Right lobe of liver (tissue), 6 donors: ENCODE measurements at regions not wholly inside any gene's neighbourhood (a gene's known extent, or its start where the extent isn't known, plus 50 kb on each side); places are given as distances from the start of the nearest gene placed in this dataset.

Source experiments
- ATAC-seq, 4 donors: fragments of 200-7000 bp; cut with Tn5 transposase; one replicate each; pipeline ENCODE4 v1.9.1; 2020; ENCODE audit warnings: mild to moderate bottlenecking in 4 of 4, moderate library complexity in 4 of 4
- DNase-seq, 3 donors: peaks; one replicate each; pipeline ENCODE4 v3.0.0-alpha.2; 2020
- H3K27ac ChIP-seq, 3 donors: fragments of 200-600 bp; one replicate each; pipeline ENCODE4 v1.8.0; 2022
- H3K27me3 ChIP-seq, 2 donors: fragments of 200-600 bp; one replicate each; pipeline ENCODE4 v1.8.0; 2022
- H3K36me3 ChIP-seq, 4 donors: fragments of 200-600 bp; sonication (generic) in 1 of 4; one replicate each; pipeline versions ENCODE4 v1.5.1 to v1.8.0; 2017 to 2022; ENCODE audit warnings: control low read depth in 1 of 4
- H3K4me1 ChIP-seq, 4 donors: fragments of 200-600 bp; sonication (generic) in 1 of 4; one replicate each; pipeline versions ENCODE4 v1.5.1 to v1.8.0; 2017 to 2022; ENCODE audit warnings: control low read depth in 1 of 4
- H3K4me3 ChIP-seq, 3 donors: fragments of 200-600 bp; one replicate each; pipeline ENCODE4 v1.8.0; 2022
- H3K9me3 ChIP-seq, 4 donors: fragments of 200-600 bp; sonication (generic) in 1 of 4; one replicate each; pipeline versions ENCODE4 v1.5.1 to v1.8.0; 2017 to 2022; ENCODE audit warnings: control low read depth in 1 of 4
- CTCF ChIP-seq, 4 donors: fragments of 200-600 bp in 3 of 4; fragments of 450-650 bp in 1 of 4; IDR thresholded peaks; one replicate each; pipeline versions ENCODE4 v1.5.1 to v1.8.0; 2016 to 2022; ENCODE audit warnings: antibody characterized with exemption in 4 of 4, mild to moderate bottlenecking in 2 of 4
- POLR2A ChIP-seq: fragments of 450-650 bp; IDR thresholded peaks from one replicate; pipeline ENCODE4 v1.6.1; 2017; ENCODE audit warnings: antibody characterized with exemption, mild to moderate bottlenecking
- WGBS: methylation state at CpG from one replicate; pipeline ENCODE4 v1.1.6; 2018; ENCODE audit warnings: low coverage, low lambda C conversion rate; ENCODE audit not compliant: insufficient coverage; ENCODE audit errors: missing lambda C conversion rate; 5-methylcytosine and 5-hydroxymethylcytosine counted together
- intact Hi-C, 2 donors: fragments of 100-400 bp; cut with DNase I; formaldehyde crosslinking; loops; one replicate each; pipeline versions ENCODE4 v1.11.2 to v1.14.1; 2022
- donor health status: DM: no; HTN: yes; CAD: no.
- donor health status: DM: no; HTN: no; CAD: no.
- donor health status: DM: no; HTN: no; CAD: no.
- donor health status: DM: no; HTN: yes; CAD: no.
- donor health status: DM: no; HTN: yes; CAD: no.

GRCh38 chr2:60003076-60003475 is 550.4 kb downstream of the BCL11A start:
- H3K36me3 ChIP-seq = no peaks in the 10 kb centered on the region
- intact Hi-C loops = no loop called here
- no peak for TF ChIP-seq POLR2A
- TF ChIP-seq CTCF (IDR thresholded peaks at IDR 0.05) = no peak
- no peaks in the 10 kb centered on the region for H3K4me1 ChIP-seq
- WGBS = 35% methylated on average over 2 of the region's 2 CpGs
- H3K4me3 ChIP-seq = no peak overlapping the region
- no peak for ATAC-seq
- DNase-seq = no peak
- no peaks in the 10 kb centered on the region for H3K9me3 ChIP-seq
- H3K27me3 ChIP-seq = no peaks in the 10 kb centered on the region
- no peak overlapping the region for H3K27ac ChIP-seq

- Histone ChIP-seq H3K36me3 (no peaks in the 10 kb centered on the region), H3K9me3 (no peaks in the 10 kb centered on the region), H3K4me3 (no peak overlapping the region), H3K27ac (no peak overlapping the region), H3K27me3 (no peaks in the 10 kb centered on the region), H3K4me1 (no peaks in the 10 kb centered on the region)
- TF ChIP-seq POLR2A = no peak
- no peak for TF ChIP-seq CTCF (IDR thresholded peaks at IDR 0.05)
- intact Hi-C loops = no loop called here
- ATAC-seq (no peak), DNase-seq (no peak)
- WGBS = 52% methylated on average over 3 of the region's 3 CpGs
Measured at GRCh38 chr2:60002183-60002867, 551.1 kb downstream of the BCL11A start.

- Histone ChIP-seq H3K27me3 (no peaks in the 10 kb centered on the region), H3K9me3 (no peaks in the 10 kb centered on the region), H3K4me3 (no peak overlapping the region), H3K4me1 (no peaks in the 10 kb centered on the region), H3K36me3 (no peaks in the 10 kb centered on the region), H3K27ac (no peak overlapping the region)
- intact Hi-C loops = no loop called here
- TF ChIP-seq CTCF (IDR thresholded peaks at IDR 0.05) (no peak), POLR2A (no peak)
- no peak for ATAC-seq
- DNase-seq = no peak
Measured at GRCh38 chr2:60000686-60001085, 552.8 kb downstream of the BCL11A start.

GRCh38 chr2:59998324-59998723 is 555.1 kb downstream of the BCL11A start:
- Histone ChIP-seq H3K27me3 (no peaks in the 10 kb centered on the region), H3K4me3 (no peak overlapping the region), H3K9me3 (no peaks in the 10 kb centered on the region), H3K27ac (no peak overlapping the region), H3K4me1 (no peaks in the 10 kb centered on the region), H3K36me3 (no peaks in the 10 kb centered on the region)
- no peak for DNase-seq
- TF ChIP-seq CTCF (IDR thresholded peaks at IDR 0.05) (no peak), POLR2A (no peak)
- no peak for ATAC-seq
- intact Hi-C loops = no loop called here

GRCh38 chr2:59997371-59997770 is 556.1 kb downstream of the BCL11A start:
- ATAC-seq (no peak), DNase-seq (no peak)
- Histone ChIP-seq H3K4me3 (no peak overlapping the region), H3K27ac (no peak overlapping the region), H3K36me3 (no peaks in the 10 kb centered on the region), H3K9me3 (no peaks in the 10 kb centered on the region), H3K27me3 (no peaks in the 10 kb centered on the region), H3K4me1 (no peaks in the 10 kb centered on the region)
- 87% methylated on average over 3 of the region's 3 CpGs for WGBS
- TF ChIP-seq POLR2A (no peak), CTCF (IDR thresholded peaks at IDR 0.05) (no peak)
- intact Hi-C loops = no loop called here
